ENCODE measurements at regions not wholly inside any gene's neighbourhood (a gene's known extent, or its start where the extent isn't known, plus 50 kb on each side); places are given as distances from the start of the nearest gene placed in this dataset.
A peak's percentile ranks its signal among the peaks of the same experiment; 100 is the strongest.
"Not testable (repeated sequence)": the region's sequence is repeated elsewhere in the genome, so short reads cannot be mapped to it uniquely, and the experiment has no call there.

DNA sequence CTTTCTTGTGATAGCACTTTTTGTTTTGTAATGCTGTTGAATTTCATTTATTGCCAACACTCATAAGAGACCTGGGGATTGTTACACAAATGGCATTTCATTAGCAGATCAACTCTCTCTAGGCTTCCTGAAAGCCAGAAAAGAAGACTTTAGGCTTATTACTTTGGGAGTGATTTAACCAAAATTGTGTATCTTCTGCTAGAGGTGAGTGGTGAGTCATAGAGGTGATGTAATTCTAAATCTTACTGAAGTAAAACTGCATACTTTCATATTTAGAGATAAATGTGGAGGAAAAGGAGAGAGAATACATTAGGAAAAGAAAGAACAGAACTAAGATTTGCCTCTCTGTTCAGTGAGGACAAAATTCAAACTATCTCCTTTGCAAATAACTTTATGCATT is 304.7 kb upstream of the RGS17 start:
- no peak for DNase-seq (ENCODE audit: low read depth, low spot score)

DNA sequence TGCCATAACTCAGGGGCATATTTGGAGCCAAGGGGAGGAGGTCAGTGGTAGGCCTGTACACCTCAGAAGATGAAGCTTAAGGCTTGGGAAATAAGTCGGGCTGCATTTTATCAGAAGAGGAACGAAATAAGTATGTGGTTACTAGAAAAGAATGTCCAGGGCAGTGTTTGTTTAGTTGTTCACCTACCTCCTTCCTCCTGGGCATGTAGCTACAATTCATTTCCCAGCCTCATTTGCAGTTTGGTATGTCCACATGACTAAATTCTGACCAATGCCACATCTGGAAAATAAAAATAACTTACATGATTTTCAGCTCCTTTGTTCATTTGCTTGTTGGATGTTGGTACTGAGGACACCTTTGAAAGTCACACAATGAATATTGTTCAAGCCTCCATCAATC is 294.5 kb upstream of the RGS17 start:
- no peak for DNase-seq (ENCODE audit: low read depth, low spot score)

DNA sequence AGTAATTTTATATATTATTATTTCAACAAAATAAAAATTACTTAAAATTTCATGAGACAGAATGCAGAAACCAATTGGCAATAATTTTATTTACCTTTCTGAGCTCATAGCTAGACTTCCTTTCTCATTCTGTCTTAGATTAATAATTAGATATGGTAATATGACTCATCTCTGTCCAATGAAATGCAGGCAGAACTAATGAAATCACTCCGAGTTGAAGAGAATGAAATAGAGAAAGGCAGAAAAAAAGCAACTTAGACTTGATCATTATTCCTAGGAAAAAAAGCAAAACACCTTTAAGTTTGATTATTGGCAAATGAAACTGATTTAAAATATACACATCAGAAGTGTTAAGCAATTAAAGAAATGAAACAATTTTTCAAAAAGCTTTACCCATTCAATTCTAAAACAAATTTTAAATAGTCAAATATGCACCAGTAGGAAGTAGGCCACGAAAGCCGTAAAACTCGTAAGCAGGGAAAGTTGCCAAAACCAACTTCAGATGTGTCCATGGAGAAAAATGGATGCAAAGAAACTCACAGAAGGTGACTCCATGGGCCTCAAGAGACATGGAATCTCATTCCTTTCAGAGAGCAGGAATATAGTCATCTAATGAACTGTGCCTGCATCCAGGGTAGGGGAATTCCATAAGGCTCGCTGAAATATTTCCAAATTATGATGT is 293.8 kb upstream of the RGS17 start:
- DNase-seq (ENCODE audit: low read depth, low spot score): no peak

DNA sequence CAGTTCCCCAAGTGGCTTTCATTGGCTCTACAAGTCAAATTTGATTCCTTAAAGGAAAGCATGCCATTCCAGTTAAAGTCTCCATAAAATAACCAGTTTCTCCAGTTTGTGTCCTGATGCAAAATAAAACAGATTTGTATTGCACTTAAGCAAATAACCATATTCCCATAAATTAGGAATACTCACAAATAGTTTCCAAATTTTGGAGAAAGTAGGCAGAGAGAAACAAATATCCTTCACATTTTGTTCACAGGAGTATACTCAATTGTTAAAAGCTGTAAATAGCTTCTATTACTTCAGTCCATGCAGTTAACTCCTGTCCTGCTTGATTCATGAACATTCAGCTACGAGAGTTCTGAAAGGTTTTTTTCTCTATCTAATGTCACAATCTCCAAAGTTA is 281.4 kb upstream of the RGS17 start:
- DNase-seq (ENCODE audit: low read depth, low spot score): no peak

DNA sequence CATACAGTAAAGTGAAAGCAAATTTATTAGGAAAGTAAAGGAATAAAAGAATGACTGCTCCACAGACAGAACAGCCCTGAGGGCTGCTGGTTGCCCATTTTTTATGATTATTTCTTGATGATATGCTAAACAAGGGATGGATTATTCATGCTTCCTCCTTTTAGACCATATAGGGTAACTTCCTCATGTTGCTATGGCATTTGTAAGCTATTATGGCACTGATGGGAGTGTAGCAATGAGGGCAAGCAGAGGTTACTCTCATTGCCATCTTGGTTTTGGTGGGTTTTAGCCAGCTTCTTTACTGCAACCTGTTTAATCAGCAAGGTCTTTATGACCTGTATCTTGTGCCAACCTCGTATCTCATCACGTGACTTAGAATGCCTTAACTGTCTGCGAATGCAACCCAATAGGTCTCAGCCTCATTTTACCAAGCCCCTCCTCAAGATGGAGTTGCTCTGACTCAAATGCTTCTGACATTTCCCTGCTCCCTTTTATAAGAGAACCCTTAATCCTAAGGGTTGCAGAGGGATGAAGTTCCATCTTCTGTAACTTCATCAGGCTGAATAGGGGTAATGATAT is 280.1 kb upstream of the RGS17 start:
- no peak for DNase-seq (ENCODE audit: low read depth, low spot score)

DNA sequence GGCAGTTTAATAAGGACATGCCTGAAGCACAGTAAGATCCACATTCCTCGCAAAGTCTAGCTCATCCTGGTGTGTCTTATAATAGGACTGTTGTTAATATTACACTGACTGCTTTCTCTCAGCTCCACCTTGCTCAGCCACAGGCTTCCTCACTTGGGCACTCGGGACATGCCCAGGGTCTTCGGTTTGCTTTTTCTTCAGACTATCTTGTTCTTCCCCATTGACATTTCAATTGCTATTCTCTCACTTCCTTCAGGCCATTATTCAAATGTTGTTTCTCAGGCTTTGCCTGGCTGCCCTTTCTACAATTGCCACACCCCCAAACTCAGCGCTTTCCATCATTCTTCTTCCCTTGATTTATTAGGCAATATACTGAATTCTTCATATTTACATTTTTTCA is 274.8 kb upstream of the RGS17 start:
- DNase-seq (ENCODE audit: low read depth, low spot score): no peak

DNA sequence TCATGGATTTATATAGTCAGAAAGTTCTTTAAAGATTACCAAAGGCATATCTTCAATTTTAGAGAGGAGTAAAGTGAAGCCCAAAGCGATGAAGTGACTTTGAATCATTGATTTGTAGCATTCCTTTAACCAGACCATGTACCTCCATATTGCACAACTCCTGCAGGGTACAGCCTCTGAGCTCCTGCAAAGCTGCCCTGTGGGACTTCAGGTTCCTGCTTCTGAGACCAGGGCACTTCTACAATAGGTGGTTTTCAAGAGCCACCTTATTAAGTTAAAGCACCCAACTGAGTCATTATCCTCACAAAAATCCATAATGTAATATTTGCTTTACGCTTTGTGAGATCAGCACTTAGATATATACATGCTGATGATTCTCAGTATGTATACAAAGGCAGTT is 270.7 kb upstream of the RGS17 start:
- no peak for DNase-seq (ENCODE audit: low read depth, low spot score)

DNA sequence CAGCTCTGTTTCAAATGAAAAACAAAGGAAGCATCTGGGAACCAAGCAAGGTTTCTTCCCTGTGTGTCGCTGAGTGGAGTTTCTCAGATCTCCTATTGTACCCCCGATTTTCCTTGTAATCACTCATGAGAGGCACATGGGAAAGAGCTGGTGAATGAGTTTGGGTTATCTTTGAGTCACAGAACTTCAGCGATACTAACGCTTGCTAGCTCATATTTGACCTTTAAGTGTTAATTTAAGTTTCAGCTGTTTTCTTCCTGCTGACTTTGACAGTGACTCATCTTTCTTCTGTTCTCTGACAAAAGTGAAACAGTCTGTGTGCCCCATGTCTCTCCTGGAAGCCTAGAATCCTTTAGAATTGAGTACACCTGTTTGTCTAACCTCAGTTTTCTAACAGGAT is 261.1 kb upstream of the RGS17 start:
- no peak for DNase-seq (ENCODE audit: low read depth, low spot score)

DNA sequence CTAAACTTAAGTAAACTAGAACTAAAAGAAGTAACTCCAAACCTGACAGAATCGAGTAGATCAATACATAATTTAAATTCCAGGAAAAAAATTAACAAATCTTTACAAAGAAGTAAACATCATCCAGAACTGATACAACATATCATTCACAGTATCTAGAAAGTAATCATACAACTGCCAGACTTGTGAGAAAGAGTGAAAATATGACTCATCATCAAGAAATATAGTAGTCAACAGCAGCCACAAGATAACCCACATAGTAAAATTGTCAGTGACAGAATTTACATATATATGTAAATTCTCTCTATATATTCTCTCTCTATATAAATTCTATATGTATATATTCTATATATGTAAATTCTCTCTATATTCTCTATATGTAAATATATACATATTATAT is 242.8 kb upstream of the RGS17 start:
- no peak for DNase-seq (ENCODE audit: low read depth, low spot score)

DNA sequence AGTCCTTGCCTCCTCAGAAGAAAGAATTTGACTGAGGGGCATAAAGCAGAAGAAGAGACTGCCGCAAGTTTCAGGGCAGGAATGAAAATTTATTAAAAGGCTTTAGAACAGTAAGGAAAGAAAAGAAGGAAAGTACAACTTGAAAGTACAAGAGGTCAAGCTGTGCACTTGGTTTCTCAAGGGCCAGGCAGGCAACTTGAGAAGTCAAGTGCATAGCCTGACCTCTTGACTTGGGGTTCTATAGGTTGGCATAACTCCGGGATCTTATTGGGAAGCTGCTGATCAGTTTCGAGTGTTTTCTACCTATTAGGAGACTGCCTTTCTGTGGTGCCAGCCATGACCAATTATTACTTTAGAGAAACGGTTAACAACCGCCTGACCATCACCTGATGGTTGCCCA is 237.0 kb upstream of the RGS17 start:
- DNase-seq (ENCODE audit: low read depth, low spot score): no peak

DNA sequence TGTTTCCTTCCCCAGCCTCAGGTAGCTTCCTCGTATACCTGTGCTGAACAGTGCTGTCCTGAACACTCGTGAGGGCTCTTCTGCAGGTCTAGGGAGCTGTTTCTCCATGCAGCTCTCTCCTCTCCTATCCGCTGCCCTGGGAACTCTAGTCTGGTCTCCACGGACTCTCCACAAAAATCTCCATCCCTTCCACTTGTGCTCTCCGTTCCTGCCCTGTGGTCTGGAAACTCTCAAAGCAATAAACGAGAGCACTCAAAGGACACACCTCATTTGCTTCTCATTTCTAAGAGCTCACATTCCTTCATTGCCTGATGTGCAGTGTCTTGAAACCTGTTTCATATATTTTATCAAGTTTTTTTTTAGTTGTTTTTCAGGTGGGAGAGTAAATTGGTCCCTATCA is 235.9 kb upstream of the RGS17 start:
- no peak for DNase-seq (ENCODE audit: low read depth, low spot score)

DNA sequence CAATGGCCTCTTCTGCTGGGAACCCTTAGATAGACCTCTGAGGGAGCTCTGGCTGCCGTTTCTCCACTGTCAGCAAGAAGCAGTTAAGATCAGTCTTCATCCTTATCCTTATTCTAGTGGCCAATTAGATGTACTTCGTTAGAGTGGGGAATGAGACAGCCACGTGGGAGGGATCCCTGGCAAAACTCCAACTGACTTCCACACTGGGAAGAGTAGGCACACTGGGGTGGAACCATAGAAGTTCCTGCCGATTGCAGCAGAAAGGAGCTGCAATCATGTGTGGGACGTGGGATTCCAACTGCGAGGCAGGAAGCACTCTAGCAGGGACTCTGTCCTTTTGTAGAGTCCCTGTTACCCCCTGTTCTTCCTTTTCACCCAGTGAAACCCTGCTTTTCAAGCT is 226.3 kb upstream of the RGS17 start:
- DNase-seq (ENCODE audit: low read depth, low spot score): no peak

DNA sequence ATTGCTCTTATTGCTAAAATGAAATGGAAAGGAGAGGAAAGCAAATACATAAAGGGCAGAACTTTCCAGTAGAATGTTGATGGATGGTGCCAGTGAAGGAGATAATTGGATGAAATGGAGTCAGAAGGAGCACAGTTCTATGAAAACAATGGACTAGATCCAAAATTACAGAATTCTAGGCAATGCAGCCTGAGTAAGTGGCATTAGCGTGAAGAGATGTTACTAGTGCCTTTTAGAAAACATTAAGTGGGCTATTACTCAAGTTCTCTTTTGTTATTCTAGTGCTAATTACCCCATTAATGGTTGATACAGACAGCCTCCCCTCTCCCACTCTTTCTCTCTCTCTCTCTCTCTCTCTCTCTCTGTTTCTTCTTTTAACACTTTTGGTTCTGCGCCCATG is 209.5 kb upstream of the RGS17 start:
- no peak for DNase-seq (ENCODE audit: low read depth, low spot score)

DNA sequence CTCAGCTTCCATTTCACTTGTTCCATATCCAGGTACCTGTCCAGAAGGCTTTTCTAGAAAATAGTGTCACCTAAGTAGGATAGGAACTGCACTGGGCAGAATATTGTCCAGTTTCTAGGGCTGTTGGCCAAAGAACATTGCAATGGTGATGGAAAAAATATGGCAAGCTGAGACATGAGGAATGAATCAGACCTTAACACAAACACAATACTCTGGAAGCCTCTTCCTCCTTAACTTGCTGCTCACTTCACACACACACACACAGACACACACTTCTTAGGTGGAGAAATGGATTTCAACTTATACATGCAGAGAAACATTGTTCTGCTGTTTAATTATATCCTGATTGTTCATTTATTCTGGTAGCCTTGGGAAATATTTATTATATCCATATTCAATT is 203.0 kb upstream of the RGS17 start:
- no peak for DNase-seq (ENCODE audit: low read depth, low spot score)

DNA sequence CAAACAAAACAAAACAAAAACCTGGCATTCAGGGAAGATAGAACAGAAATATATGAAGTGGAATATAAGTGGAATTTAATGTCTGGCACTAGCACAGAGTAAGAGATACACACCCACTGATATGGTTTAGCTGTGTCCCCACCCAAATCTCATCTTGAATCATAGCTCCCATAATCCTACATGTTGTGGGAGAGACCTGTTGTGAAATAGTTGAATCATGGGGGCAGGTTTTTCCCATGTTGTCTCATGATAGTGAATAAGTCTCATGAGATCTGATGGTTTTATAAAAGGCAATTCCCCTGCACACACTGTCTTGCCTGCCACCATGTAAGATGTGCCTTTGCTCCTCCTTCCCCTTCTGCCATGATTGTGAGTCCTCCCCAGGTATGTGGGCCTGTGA is 200.1 kb upstream of the RGS17 start:
- DNase-seq (ENCODE audit: low read depth, low spot score): not testable (repeated sequence)

DNA sequence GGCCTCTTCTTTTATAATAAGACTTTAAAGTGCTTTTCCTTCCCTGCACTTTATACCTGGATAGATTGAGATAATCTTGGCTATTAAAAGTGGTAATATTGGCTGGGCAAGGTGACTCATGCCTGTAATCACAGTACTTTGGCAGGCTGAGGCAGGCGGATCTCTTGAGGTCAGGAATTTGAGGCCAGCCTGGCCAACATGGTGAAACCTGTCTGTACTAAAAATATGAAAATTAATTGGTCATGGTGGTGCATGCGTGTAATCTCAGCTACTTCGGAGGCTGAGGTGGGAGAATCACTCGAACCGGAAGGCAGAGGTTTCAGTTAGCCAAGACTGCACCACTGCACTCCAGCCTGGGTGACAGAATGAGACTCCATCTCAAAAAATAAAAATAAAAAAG is 197.1 kb upstream of the RGS17 start:
- no peak for DNase-seq (ENCODE audit: low read depth, low spot score)

DNA sequence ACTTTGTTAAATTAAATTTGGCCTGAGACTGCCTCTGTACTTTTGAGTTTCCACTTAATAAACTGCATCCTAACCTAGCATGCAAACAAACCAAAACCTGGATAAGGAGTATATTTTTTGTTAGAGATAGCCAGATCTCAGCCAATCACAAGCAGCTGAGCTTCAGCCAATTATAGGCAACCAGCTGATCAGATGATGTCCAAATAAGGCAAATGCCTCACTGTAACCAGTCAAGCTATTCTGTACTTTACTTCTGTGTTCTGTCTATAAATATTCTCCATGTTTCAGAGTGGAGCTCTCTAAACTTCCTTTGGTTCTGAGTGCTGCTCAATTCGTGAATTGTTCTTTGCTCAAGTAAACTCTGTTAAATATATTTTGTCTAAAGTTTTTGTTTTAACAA is 194.6 kb upstream of the RGS17 start:
- no peak for DNase-seq (ENCODE audit: low read depth, low spot score)

DNA sequence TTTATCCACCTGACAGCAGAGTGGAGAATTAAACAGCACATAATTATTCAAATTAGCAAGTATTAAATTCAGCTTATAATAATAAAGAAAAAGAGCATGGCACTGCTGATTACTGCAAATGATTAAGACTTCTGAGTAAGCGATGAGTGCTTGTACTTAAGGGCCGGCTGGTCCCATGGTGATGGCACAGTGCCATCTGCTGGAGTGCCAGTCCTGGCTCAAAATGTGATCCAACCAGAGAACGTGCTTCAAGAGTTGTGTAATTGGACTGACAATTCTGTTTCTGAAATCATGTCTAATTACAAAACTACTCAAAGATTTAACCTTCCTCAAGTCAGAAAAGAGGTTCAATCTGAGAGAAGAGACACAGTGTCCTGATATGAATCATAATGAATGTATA is 181.6 kb upstream of the RGS17 start:
- DNase-seq (ENCODE audit: low read depth, low spot score): peak; percentile 1

DNA sequence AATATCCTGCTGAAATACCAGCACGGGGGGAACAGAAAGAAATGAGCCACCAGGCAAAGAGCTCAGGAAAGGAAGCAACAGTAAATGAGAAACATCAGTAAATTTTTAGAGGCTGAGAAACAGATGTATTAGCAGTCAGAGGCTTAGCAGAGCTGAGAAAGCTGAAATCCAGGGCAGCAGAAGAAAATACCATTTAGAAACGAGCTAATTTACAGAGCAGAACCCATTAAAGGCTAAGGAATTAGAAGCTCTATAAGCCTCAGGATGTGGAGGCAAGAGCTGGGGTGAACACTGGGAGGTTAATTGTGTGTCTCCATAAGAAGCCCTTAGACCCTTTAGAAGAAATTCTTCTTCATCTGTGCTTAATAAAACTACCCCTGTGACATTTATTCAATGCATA is 178.6 kb upstream of the RGS17 start:
- no peak for DNase-seq (ENCODE audit: low read depth, low spot score)

DNA sequence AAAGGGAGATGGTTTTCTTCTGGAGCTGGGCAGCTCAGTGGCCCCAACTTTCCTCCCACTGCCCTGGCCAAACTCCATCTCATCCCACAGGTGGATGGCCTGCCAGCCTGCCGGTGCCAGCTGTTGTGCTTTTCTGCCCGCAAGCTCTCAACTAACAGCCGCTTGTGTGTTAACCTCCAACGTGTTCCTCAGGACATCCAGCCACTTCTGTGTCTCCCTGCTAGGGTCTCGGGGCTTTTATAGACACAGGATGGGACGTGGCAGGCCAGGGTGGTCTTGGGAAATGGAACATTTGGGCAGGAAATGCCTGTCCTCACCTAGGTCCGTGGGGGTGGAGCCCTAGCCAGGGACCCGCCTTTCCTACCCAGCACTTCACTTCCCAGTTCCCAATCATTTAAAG is 171.1 kb upstream of the RGS17 start:
- DNase-seq (ENCODE audit: low read depth, low spot score): no peak

DNA sequence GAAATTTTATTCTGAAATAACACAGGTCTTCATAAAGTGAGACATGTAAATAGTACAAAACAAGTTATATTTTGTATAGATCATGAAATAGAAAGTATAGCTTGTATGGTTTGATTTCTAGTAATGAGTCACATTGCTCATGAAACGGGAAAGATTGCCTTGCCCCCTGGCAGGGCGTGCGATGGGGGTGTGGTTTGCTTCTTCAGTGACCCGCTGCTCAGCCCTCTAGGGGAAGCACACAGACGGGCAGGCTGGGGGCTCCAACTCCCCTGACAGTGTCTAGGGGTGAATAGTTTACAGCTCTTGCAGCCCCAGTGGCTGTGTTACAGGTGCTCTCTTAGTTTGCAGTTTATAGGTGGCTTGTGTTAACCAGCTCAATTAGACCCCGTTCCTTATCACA is 170.5 kb upstream of the RGS17 start:
- DNase-seq (ENCODE audit: low read depth, low spot score): no peak

DNA sequence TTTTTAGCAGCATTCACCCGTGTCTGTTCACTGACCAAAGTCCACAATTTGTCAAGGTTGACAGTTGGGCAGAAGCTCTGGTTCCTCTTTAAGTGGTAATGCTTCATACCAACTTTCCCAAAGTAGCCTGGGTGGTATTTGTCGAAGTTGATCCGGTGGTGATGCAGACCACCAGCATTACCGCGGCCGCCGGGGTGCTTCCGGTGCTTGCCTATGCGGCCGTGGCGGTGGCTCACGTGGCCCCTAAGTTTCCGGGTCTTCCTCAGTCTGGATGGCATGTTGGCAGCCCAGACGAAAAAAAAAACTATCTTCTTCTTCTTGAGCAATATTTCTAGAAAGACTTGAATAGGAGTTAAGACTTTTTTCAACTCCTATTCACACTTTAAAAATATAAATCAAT is 151.4 kb upstream of the RGS17 start:
- DNase-seq (ENCODE audit: low read depth, low spot score): not testable (repeated sequence)

DNA sequence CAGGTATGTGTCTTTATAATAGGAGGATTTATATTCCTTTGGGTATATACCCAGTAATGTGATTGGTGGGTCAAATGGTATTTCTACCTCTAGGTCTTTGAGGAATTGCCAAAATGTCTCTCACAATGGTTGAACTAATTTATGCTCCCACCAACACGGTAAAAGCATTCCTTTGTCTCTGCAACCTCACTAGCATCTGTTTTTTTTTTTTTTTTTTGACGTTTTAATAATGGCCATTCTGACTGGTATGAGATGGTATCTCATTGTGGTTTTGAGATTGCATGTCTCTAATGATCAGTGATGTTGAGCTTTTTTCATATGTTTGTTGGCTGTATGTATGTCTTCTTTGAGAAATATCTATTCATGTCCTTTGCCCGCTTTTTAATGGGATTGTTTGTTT is 144.9 kb upstream of the RGS17 start:
- no peak for DNase-seq (ENCODE audit: low read depth, low spot score)
